ENCODE measurements at regions not wholly inside any gene's neighbourhood (a gene's known extent, or its start where the extent isn't known, plus 50 kb on each side); places are given as distances from the start of the nearest gene placed in this dataset.

- H3K4me3 ChIP-seq (ENCODE audit: low read depth in 1 of 3, low read length in 3 of 3): no peak overlapping the region
- H3K9me3 ChIP-seq (ENCODE audit: control insufficient read depth in 4 of 4, low read length in 3 of 4): no peaks in the 10 kb centered on the region
- H3K27ac ChIP-seq (ENCODE audit: low read depth in 1 of 2, low read length in 2 of 2): no peak overlapping the region
- WGBS: 98% methylated on average over 2 of the region's 2 CpGs
- H3K4me1 ChIP-seq (ENCODE audit: control insufficient read depth in 4 of 4, insufficient read depth in 4 of 4, low read length in 3 of 4): no peaks in the 10 kb centered on the region
- H3K9ac ChIP-seq (ENCODE audit: low read depth in 1 of 2, low read length in 2 of 2): no peak overlapping the region
- H3K27me3 ChIP-seq (ENCODE audit: control insufficient read depth in 4 of 4, insufficient read depth in 4 of 4, low read length in 3 of 4): no peaks in the 10 kb centered on the region
- no peak for DNase-seq (ENCODE audit: low spot score)
- TF ChIP-seq MAX (IDR thresholded peaks at IDR 0.05) (no peak), CTCF (IDR thresholded peaks at IDR 0.05; ENCODE audit: low read depth, low read length, missing input control) (no peak), SP1 (IDR thresholded peaks at IDR 0.05) (no peak), FOXA2 (IDR thresholded peaks at IDR 0.05) (no peak)
- H3K36me3 ChIP-seq (ENCODE audit: control insufficient read depth in 4 of 4, insufficient read depth in 3 of 4, low read depth in 1 of 4, low read length in 3 of 4): no peaks in the 10 kb centered on the region
Measured at GRCh38 chr11:32325725-32326124, 109.6 kb downstream of the WT1 start.

- no peak overlapping the region for H3K4me3 ChIP-seq (ENCODE audit: low read depth in 1 of 3, low read length in 3 of 3)
- no peak overlapping the region for H3K27ac ChIP-seq (ENCODE audit: low read depth in 1 of 2, low read length in 2 of 2)
- TF ChIP-seq YY1 (IDR thresholded peaks at IDR 0.05) (no peak), HNF4G (IDR thresholded peaks at IDR 0.05) (no peak), TAF1 (conservative IDR thresholded peaks at IDR 0.05) (no peak)
- no peaks in the 10 kb centered on the region for H3K36me3 ChIP-seq (ENCODE audit: control insufficient read depth in 4 of 4, insufficient read depth in 3 of 4, low read depth in 1 of 4, low read length in 3 of 4)
- no peak overlapping the region for H3K9ac ChIP-seq (ENCODE audit: low read depth in 1 of 2, low read length in 2 of 2)
- H3K27me3 ChIP-seq (ENCODE audit: control insufficient read depth in 4 of 4, insufficient read depth in 4 of 4, low read length in 3 of 4): no peaks in the 10 kb centered on the region
- no peaks in the 10 kb centered on the region for H3K4me1 ChIP-seq (ENCODE audit: control insufficient read depth in 4 of 4, insufficient read depth in 4 of 4, low read length in 3 of 4)
- whole genome bisulfite sequencing: 88% methylated on average over 3 of the region's 3 CpGs
- DNase-seq (ENCODE audit: low spot score): no peak
- no peaks in the 10 kb centered on the region for H3K9me3 ChIP-seq (ENCODE audit: control insufficient read depth in 4 of 4, low read length in 3 of 4)
Measured at GRCh38 chr11:32326522-32326921, 108.8 kb downstream of the WT1 start.

GRCh38 chr11:32328392-32328791 lies 106.9 kb downstream of the WT1 start:
- no peak overlapping the region for H3K27ac ChIP-seq (ENCODE audit: low read depth in 1 of 2, low read length in 2 of 2)
- peaks cover 0 to 11% (median 2%) of the 10 kb centered on the region in 4 donors for H3K4me1 ChIP-seq (ENCODE audit: control insufficient read depth in 4 of 4, insufficient read depth in 4 of 4, low read length in 3 of 4)
- H3K4me3 ChIP-seq (ENCODE audit: low read depth in 1 of 3, low read length in 3 of 3): no peak overlapping the region
- no peak for DNase-seq (ENCODE audit: low spot score)
- no peak overlapping the region for H3K9ac ChIP-seq (ENCODE audit: low read depth in 1 of 2, low read length in 2 of 2)
- WGBS: 85% methylated on average over 1 of the region's 1 CpG
- H3K27me3 ChIP-seq (ENCODE audit: control insufficient read depth in 4 of 4, insufficient read depth in 4 of 4, low read length in 3 of 4): no peaks in the 10 kb centered on the region
- no peaks in the 10 kb centered on the region for H3K36me3 ChIP-seq (ENCODE audit: control insufficient read depth in 4 of 4, insufficient read depth in 3 of 4, low read depth in 1 of 4, low read length in 3 of 4)
- no peak for TF ChIP-seq FOXA1 (IDR thresholded peaks at IDR 0.05)
- TF ChIP-seq TAF1 (conservative IDR thresholded peaks at IDR 0.05): no peak
- TF ChIP-seq REST (IDR thresholded peaks at IDR 0.05): no peak
- no peak for TF ChIP-seq YY1 (IDR thresholded peaks at IDR 0.05)
- TF ChIP-seq MAX (IDR thresholded peaks at IDR 0.05): no peak
- no peak for TF ChIP-seq RAD21 (IDR thresholded peaks at IDR 0.05)
- no peak for TF ChIP-seq SP1 (IDR thresholded peaks at IDR 0.05)
- no peak for TF ChIP-seq FOXA2 (IDR thresholded peaks at IDR 0.05)
- TF ChIP-seq ATF3 (IDR thresholded peaks at IDR 0.05): no peak
- no peak for TF ChIP-seq HNF4A (conservative IDR thresholded peaks at IDR 0.05)
- no peak for TF ChIP-seq ZBTB33 (IDR thresholded peaks at IDR 0.05)
- no peak for TF ChIP-seq NR2F2 (IDR thresholded peaks at IDR 0.05)
- TF ChIP-seq EGR1 (IDR thresholded peaks at IDR 0.05; ENCODE audit: low read depth in 2 of 2): no peak
- TF ChIP-seq CTCF (IDR thresholded peaks at IDR 0.05; ENCODE audit: low read depth, low read length, missing input control): no peak
- H3K9me3 ChIP-seq (ENCODE audit: control insufficient read depth in 4 of 4, low read length in 3 of 4): no peaks in the 10 kb centered on the region

Data from liver (tissue), 8 donors.